GM18861 (cell line): ENCODE measurements at regions not wholly inside any gene's neighbourhood (a gene's known extent, or its start where the extent isn't known, plus 50 kb on each side); places are given as distances from the start of the nearest gene placed in this dataset.
"Not testable (repeated sequence)": the region's sequence is repeated elsewhere in the genome, so short reads cannot be mapped to it uniquely, and the experiment has no call there.

Experiments used
- ATAC-seq: cut with Tn5 transposase; IDR thresholded peaks from one replicate; pipeline ENCODE4 v1.9.1; 2021; ENCODE audit not compliant: unreplicated experiment

GRCh38 chr2:403682-404081 is 115.8 kb upstream of the ALKAL2 start:
- no peak for ATAC-seq

GRCh38 chr2:402721-403120 is 114.8 kb upstream of the ALKAL2 start:
- ATAC-seq = no peak

GRCh38 chr2:402206-402605 is 114.3 kb upstream of the ALKAL2 start:
- no peak for ATAC-seq

GRCh38 chr2:401019-401679 is 113.3 kb upstream of the ALKAL2 start:
- ATAC-seq = no peak

- ATAC-seq = no peak
Measured at GRCh38 chr2:397926-398325, 110.0 kb upstream of the ALKAL2 start.

GRCh38 chr2:397521-397920 is 109.6 kb upstream of the ALKAL2 start:
- no peak for ATAC-seq

GRCh38 chr2:396903-397302 is 109.0 kb upstream of the ALKAL2 start:
- no peak for ATAC-seq

GRCh38 chr2:395886-396285 is 108.0 kb upstream of the ALKAL2 start:
- no peak for ATAC-seq

- ATAC-seq = no peak
Measured at GRCh38 chr2:393711-394696, 106.1 kb upstream of the ALKAL2 start.

- no peak for ATAC-seq
Measured at GRCh38 chr2:392926-393280, 105.0 kb upstream of the ALKAL2 start.

- no peak for ATAC-seq
Measured at GRCh38 chr2:392181-392925, 104.5 kb upstream of the ALKAL2 start.

GRCh38 chr2:391696-392095 is 103.8 kb upstream of the ALKAL2 start:
- no peak for ATAC-seq

- ATAC-seq = no peak
Measured at GRCh38 chr2:390959-391358, 103.1 kb upstream of the ALKAL2 start.

GRCh38 chr2:389985-390384 is 102.1 kb upstream of the ALKAL2 start:
- ATAC-seq = not testable (repeated sequence)

- ATAC-seq = not testable (repeated sequence)
Measured at GRCh38 chr2:388752-389151, 100.9 kb upstream of the ALKAL2 start.

- no peak for ATAC-seq
Measured at GRCh38 chr2:387980-388421, 100.1 kb upstream of the ALKAL2 start.

GRCh38 chr2:386406-387103 is 98.7 kb upstream of the ALKAL2 start:
- no peak for ATAC-seq

GRCh38 chr2:385785-386184 is 97.9 kb upstream of the ALKAL2 start:
- no peak for ATAC-seq

GRCh38 chr2:385061-385460 is 97.2 kb upstream of the ALKAL2 start:
- ATAC-seq = no peak

GRCh38 chr2:383888-384287 is 96.0 kb upstream of the ALKAL2 start:
- no peak for ATAC-seq

GRCh38 chr2:383178-383577 is 95.3 kb upstream of the ALKAL2 start:
- ATAC-seq = no peak
